ENCODE measurements at regions not wholly inside any gene's neighbourhood (a gene's known extent, or its start where the extent isn't known, plus 50 kb on each side); places are given as distances from the start of the nearest gene placed in this dataset.

DNA sequence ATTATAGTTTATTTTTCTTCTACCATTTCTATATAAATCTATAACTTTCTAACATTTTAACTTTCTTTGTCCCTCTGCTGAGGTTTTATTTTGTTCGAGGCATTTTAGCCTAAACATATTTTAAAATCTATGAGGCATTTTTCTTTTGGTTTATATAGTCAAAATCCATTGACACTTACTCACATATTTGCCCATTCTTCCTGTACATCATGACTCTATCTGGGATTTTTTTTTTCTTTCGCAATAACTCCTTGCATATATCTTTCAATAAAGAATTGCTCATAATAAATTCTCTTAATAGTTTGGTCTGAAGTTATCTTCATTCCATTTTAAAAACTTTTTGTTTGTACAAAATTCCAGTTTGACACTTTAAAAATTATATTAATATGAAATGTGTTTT is 632.3 kb downstream of the TLE4 start:
- Histone ChIP-seq H3K4me3 (no peak overlapping the region), H3K36me3 (replicated peaks in 1 of 2) (no peaks in the 10 kb centered on the region), H3K9me3 (replicated peaks in 1 of 3) (peaks cover 0 to 13% (median 0%) of the 10 kb centered on the region in 3 donors), H3K27ac (no peak overlapping the region), H3K4me1 (replicated peaks in 1 of 2) (no peaks in the 10 kb centered on the region), H3K27me3 (no peaks in the 10 kb centered on the region)
- intact Hi-C loops (cut with DNase I), result no loop called here
- no peak for DNase-seq
- TF ChIP-seq, protein P1, sequence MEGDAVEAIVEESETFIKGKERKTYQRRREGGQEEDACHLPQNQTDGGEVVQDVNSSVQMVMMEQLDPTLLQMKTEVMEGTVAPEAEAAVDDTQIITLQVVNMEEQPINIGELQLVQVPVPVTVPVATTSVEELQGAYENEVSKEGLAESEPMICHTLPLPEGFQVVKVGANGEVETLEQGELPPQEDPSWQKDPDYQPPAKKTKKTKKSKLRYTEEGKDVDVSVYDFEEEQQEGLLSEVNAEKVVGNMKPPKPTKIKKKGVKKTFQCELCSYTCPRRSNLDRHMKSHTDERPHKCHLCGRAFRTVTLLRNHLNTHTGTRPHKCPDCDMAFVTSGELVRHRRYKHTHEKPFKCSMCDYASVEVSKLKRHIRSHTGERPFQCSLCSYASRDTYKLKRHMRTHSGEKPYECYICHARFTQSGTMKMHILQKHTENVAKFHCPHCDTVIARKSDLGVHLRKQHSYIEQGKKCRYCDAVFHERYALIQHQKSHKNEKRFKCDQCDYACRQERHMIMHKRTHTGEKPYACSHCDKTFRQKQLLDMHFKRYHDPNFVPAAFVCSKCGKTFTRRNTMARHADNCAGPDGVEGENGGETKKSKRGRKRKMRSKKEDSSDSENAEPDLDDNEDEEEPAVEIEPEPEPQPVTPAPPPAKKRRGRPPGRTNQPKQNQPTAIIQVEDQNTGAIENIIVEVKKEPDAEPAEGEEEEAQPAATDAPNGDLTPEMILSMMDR (IDR thresholded peaks at IDR 0.05), result no peak
- no peak for TF ChIP-seq POLR2A (IDR thresholded peaks at IDR 0.05)
- 87 to 92% (median 90%) methylated on average over 2 of the region's 2 CpGs for WGBS, 4 donors

DNA sequence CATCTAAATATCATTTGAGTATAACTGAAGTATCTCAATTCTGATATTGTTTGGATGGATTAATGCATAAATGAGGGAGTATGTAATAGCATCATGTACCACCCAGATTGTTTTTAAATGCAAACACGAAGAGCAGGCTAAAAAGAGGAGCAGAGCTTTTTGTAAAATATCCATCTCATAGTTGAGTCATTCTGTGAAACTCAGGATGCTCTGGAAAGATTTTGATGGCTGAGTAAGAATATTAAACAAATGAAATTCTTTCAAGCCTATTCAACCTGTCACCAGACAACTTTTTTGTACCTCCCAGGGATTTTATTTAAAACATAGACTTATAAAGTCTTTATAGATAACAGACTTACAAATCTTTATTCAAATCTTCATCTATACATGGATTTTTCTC is 625.9 kb downstream of the TLE4 start:
- Histone ChIP-seq H3K27ac (no peak overlapping the region), H3K4me3 (no peak overlapping the region), H3K27me3 (no peaks in the 10 kb centered on the region), H3K36me3 (replicated peaks in 1 of 2) (no peaks in the 10 kb centered on the region), H3K9me3 (replicated peaks in 1 of 3) (no peaks in the 10 kb centered on the region), H3K4me1 (replicated peaks in 1 of 2) (no peaks in the 10 kb centered on the region)
- TF ChIP-seq POLR2A (IDR thresholded peaks at IDR 0.05), result no peak
- TF ChIP-seq, protein P1 (IDR thresholded peaks at IDR 0.05), result no peak
- intact Hi-C loops (cut with DNase I), result no loop called here
- WGBS, 4 donors, result 62 to 64% (median 63%) methylated on average over 1 of the region's 1 CpG
- DNase-seq, result no peak

DNA sequence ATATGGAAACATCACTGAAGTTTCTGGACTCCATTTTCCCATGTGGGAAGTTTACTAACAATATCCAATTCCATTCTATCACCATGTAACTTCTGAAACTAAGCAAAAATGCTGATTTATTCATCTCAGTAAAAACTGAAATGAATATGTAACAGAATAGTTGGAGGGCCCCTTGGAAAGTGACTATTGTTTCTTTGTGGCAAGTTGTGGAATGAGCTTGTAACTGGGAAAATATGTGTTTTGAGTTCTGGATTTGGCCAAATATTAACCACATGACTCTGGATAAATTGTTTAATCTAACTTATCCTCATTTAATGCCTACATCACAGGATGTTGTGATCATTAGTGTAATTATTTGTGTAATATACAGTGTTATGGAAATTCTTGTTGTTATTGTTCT is 619.3 kb downstream of the TLE4 start:
- intact Hi-C loops (cut with DNase I), result no loop called here
- H3K36me3 ChIP-seq (replicated peaks in 1 of 2), result no peaks in the 10 kb centered on the region
- peaks cover 0 to 4% (median 0%) of the 10 kb centered on the region in 3 donors for H3K9me3 ChIP-seq (replicated peaks in 1 of 3)
- no peaks in the 10 kb centered on the region for H3K27me3 ChIP-seq
- no peak for TF ChIP-seq POLR2A (IDR thresholded peaks at IDR 0.05)
- TF ChIP-seq, protein P1 (IDR thresholded peaks at IDR 0.05), result no peak
- no peak overlapping the region for H3K27ac ChIP-seq
- no peak for DNase-seq
- H3K4me3 ChIP-seq, result no peak overlapping the region
- no peaks in the 10 kb centered on the region for H3K4me1 ChIP-seq (replicated peaks in 1 of 2)

DNA sequence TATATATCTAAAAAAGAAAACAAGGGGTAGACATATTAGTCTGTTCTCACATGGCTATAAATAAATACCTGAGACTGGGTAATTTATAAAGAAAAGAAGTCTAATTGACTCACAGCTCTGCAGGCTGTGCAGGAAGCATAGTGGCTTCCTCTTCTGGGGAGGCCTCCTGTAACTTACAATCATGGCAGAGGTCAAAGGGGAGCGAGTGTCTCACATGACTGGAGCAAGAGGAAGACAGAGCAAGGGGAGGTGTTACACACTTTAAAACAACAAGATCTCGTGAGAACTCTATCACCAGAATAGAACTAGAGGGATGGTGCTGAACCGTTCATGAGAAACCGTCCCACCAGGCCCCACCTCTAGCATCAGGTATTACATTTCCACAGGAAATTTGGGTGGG is 616.8 kb downstream of the TLE4 start:
- no peaks in the 10 kb centered on the region for H3K4me1 ChIP-seq (replicated peaks in 1 of 2)
- no peak overlapping the region for H3K4me3 ChIP-seq
- DNase-seq, result no peak
- H3K27me3 ChIP-seq, result no peaks in the 10 kb centered on the region
- WGBS, 4 donors, result 80 to 88% (median 83%) methylated on average over 4 of the region's 4 CpGs
- no peaks in the 10 kb centered on the region for H3K36me3 ChIP-seq (replicated peaks in 1 of 2)
- H3K27ac ChIP-seq, result no peak overlapping the region
- TF ChIP-seq POLR2A (IDR thresholded peaks at IDR 0.05), result no peak
- TF ChIP-seq, protein P1 (IDR thresholded peaks at IDR 0.05), result no peak
- intact Hi-C loops (cut with DNase I), result no loop called here
- H3K9me3 ChIP-seq (replicated peaks in 1 of 3), result peaks cover 0 to 4% (median 0%) of the 10 kb centered on the region in 3 donors

Measured in adrenal gland (tissue), 9 donors.